Left hindlimb (tissue), 1 donor: ENCODE measurements at regions not wholly inside any gene's neighbourhood (a gene's known extent, or its start where the extent isn't known, plus 50 kb on each side); places are given as distances from the start of the nearest gene placed in this dataset.
"Not testable (repeated sequence)": the region's sequence is repeated elsewhere in the genome, so short reads cannot be mapped to it uniquely, and the experiment has no call there.

Source experiments
- DNase-seq: peaks from one replicate; pipeline ENCODE4 v3.0.0-alpha.2; 2018

- no peak for DNase-seq
Measured at GRCh38 chr18:1581581-1581980, 676.9 kb downstream of the ADCYAP1 start.

GRCh38 chr18:1585881-1586488, 681.3 kb downstream of the ADCYAP1 start:
- no peak for DNase-seq

- DNase-seq: no peak
Measured at GRCh38 chr18:1593091-1593490, 688.4 kb downstream of the ADCYAP1 start.

- no peak for DNase-seq
Measured at GRCh38 chr18:1595195-1595594, 690.5 kb downstream of the ADCYAP1 start.

GRCh38 chr18:1599196-1599595, 694.5 kb downstream of the ADCYAP1 start:
- DNase-seq: no peak

- DNase-seq: no peak
Measured at GRCh38 chr18:1604751-1605150, 700.1 kb downstream of the ADCYAP1 start.

- DNase-seq: no peak
Measured at GRCh38 chr18:1618364-1618763, 713.7 kb downstream of the ADCYAP1 start.

GRCh38 chr18:1619507-1619906, 714.8 kb downstream of the ADCYAP1 start:
- DNase-seq: no peak

GRCh38 chr18:1624612-1625011, 719.9 kb downstream of the ADCYAP1 start:
- DNase-seq: no peak

GRCh38 chr18:1627494-1627893, 722.8 kb downstream of the ADCYAP1 start:
- DNase-seq: no peak

- no peak for DNase-seq
Measured at GRCh38 chr18:1648712-1649111, 744.0 kb downstream of the ADCYAP1 start.

GRCh38 chr18:1652018-1652417, 747.3 kb downstream of the ADCYAP1 start:
- no peak for DNase-seq

- no peak for DNase-seq
Measured at GRCh38 chr18:1653873-1654272, 749.2 kb downstream of the ADCYAP1 start.

- DNase-seq: no peak
Measured at GRCh38 chr18:1657876-1658275, 753.2 kb downstream of the ADCYAP1 start.

- peak; percentile 23 for DNase-seq
Measured at GRCh38 chr18:1658908-1659566, 754.4 kb downstream of the ADCYAP1 start.

- peak; percentile 31 for DNase-seq
Measured at GRCh38 chr18:1663879-1664705, 759.4 kb downstream of the ADCYAP1 start.

GRCh38 chr18:1665079-1665478, 760.4 kb downstream of the ADCYAP1 start:
- DNase-seq: no peak

- no peak for DNase-seq
Measured at GRCh38 chr18:1668279-1668678, 763.6 kb downstream of the ADCYAP1 start.

- not testable (repeated sequence) for DNase-seq
Measured at GRCh38 chr18:1671710-1672109, 767.0 kb downstream of the ADCYAP1 start.

- no peak for DNase-seq
Measured at GRCh38 chr18:1676387-1676786, 771.7 kb downstream of the ADCYAP1 start.

GRCh38 chr18:1680108-1680507, 775.4 kb downstream of the ADCYAP1 start:
- DNase-seq: no peak

- DNase-seq: no peak
Measured at GRCh38 chr18:1691863-1692262, 787.2 kb downstream of the ADCYAP1 start.

- DNase-seq: no peak
Measured at GRCh38 chr18:1708006-1708405, 803.3 kb downstream of the ADCYAP1 start.

GRCh38 chr18:1710114-1710513, 805.4 kb downstream of the ADCYAP1 start:
- DNase-seq: no peak
